GM12875 (cell line): ENCODE measurements at regions not wholly inside any gene's neighbourhood (a gene's known extent, or its start where the extent isn't known, plus 50 kb on each side); places are given as distances from the start of the nearest gene placed in this dataset.

Experiments
- H3K4me3 ChIP-seq: one replicate; pipeline ENCODE4 v1.5.1; 2011; ENCODE audit warnings: low read depth, low read length, control low read depth
- CTCF ChIP-seq: IDR thresholded peaks from 2 replicates; pipeline ENCODE4 v1.5.1; 2011; ENCODE audit warnings: low read depth, mild to moderate bottlenecking, control low read depth, inconsistent platforms, low read length, moderate library complexity, borderline replicate concordance; ENCODE audit not compliant: insufficient read depth

GRCh38 chr2:183505911-183506310, 381.7 kb downstream of the NUP35 start:
- TF ChIP-seq CTCF, result no peak
- no peak overlapping the region for H3K4me3 ChIP-seq

DNA sequence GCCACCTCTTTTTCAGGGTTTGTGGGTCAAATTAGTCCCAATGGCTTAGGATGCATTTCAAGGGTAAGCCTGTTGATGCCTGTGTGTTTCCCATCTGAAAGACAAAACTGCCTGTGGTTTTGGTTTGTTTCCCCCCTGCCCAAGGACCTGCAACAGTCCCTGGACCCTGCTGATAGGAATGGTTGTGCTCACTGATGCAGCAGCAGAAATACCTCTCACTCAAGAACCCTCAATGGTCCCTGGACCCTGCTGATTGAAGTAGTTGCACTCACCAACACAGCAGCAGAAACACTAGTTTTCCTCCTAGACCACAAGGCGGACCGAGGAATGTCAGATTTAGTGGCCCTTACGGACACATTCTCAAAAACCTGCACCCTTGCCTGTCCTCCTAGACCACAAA, 386.9 kb downstream of the NUP35 start:
- TF ChIP-seq CTCF, result no peak
- no peak overlapping the region for H3K4me3 ChIP-seq

- no peak overlapping the region for H3K4me3 ChIP-seq
- TF ChIP-seq CTCF, result no peak
These were observed 395.3 kb downstream of the NUP35 start for GRCh38 chr2:183519371-183520056.

GRCh38 chr2:183521911-183522310, 397.7 kb downstream of the NUP35 start:
- no peak overlapping the region for H3K4me3 ChIP-seq
- no peak for TF ChIP-seq CTCF

- no peak overlapping the region for H3K4me3 ChIP-seq
- no peak for TF ChIP-seq CTCF
These were observed 398.4 kb downstream of the NUP35 start for GRCh38 chr2:183522489-183523266.

GRCh38 chr2:183530333-183530901, 406.2 kb downstream of the NUP35 start:
- no peak for TF ChIP-seq CTCF
- no peak overlapping the region for H3K4me3 ChIP-seq
